Sigmoid colon (tissue), 4 donors: ENCODE measurements at regions not wholly inside any gene's neighbourhood (a gene's known extent, or its start where the extent isn't known, plus 50 kb on each side); places are given as distances from the start of the nearest gene placed in this dataset.

Experiments used
- CTCF ChIP-seq, 4 experiments: fragments of 450-650 bp in 3 of 4; fragments of 200-600 bp in 1 of 4; IDR thresholded peaks; one replicate each; pipeline ENCODE4 v1.5.1; 2016 to 2019; ENCODE audit warnings: antibody characterized with exemption in 4 of 4, mild to moderate bottlenecking in 3 of 4, moderate library complexity in 2 of 4
- EP300 ChIP-seq, 4 donors: sonication (generic); formaldehyde crosslinking; IDR thresholded peaks; one replicate each; pipeline ENCODE4 v1.6.1; 2017; ENCODE audit warnings: antibody characterized with exemption in 4 of 4
- POLR2A ChIP-seq, 2 donors: fragments of 450-650 bp; IDR thresholded peaks; one replicate each; pipeline ENCODE4 v1.6.1; 2016; ENCODE audit warnings: antibody characterized with exemption in 2 of 2, mild to moderate bottlenecking in 2 of 2, moderate library complexity in 2 of 2

DNA sequence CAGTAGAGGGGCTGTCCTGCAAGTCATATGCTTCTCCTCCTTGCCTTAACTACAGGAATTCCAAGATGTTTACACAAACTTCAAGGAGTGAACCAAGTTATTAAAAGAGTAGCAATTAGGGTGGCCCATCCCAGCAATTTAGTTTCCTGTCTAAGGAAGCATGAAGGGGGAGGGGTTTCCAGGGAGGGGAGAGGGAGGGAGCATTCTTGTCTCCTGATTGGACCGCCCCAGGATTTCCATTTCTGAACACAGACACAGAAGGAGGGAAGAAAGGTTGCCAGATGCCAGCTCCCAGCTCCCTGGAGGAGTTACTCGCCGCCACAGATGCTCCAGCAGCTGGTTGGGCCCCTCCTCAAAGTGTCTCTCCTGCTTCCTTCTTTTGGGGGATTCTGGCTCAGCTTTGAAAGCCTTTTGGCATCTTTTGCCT lies 107.6 kb downstream of the TRIB2 start:
- no peak for TF ChIP-seq POLR2A (IDR thresholded peaks at IDR 0.05)
- no peak for TF ChIP-seq CTCF (IDR thresholded peaks at IDR 0.05)
- TF ChIP-seq EP300 (IDR thresholded peaks at IDR 0.05): no peak
